ENCODE measurements at regions not wholly inside any gene's neighbourhood (a gene's known extent, or its start where the extent isn't known, plus 50 kb on each side); places are given as distances from the start of the nearest gene placed in this dataset.

GRCh38 chr1:8161546-8162105 lies 135.5 kb upstream of the ERRFI1 start:
- TF ChIP-seq, protein P1, sequence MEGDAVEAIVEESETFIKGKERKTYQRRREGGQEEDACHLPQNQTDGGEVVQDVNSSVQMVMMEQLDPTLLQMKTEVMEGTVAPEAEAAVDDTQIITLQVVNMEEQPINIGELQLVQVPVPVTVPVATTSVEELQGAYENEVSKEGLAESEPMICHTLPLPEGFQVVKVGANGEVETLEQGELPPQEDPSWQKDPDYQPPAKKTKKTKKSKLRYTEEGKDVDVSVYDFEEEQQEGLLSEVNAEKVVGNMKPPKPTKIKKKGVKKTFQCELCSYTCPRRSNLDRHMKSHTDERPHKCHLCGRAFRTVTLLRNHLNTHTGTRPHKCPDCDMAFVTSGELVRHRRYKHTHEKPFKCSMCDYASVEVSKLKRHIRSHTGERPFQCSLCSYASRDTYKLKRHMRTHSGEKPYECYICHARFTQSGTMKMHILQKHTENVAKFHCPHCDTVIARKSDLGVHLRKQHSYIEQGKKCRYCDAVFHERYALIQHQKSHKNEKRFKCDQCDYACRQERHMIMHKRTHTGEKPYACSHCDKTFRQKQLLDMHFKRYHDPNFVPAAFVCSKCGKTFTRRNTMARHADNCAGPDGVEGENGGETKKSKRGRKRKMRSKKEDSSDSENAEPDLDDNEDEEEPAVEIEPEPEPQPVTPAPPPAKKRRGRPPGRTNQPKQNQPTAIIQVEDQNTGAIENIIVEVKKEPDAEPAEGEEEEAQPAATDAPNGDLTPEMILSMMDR (IDR thresholded peaks at IDR 0.05), result no peak
- TF ChIP-seq POLR2A (IDR thresholded peaks at IDR 0.05) (no peak), POLR2AphosphoS5 (IDR thresholded peaks at IDR 0.05) (no peak)

All from prostate gland (tissue), 2 donors.